Neural crest cell (in vitro differentiated cells): ENCODE measurements at regions not wholly inside any gene's neighbourhood (a gene's known extent, or its start where the extent isn't known, plus 50 kb on each side); places are given as distances from the start of the nearest gene placed in this dataset.

Experiments
- DNase-seq: peaks from one replicate; pipeline ENCODE4 v3.0.0; 2021; ENCODE audit warnings: low read depth, mixed read lengths, low spot score
- H3K27ac Mint-ChIP-seq: one replicate; pipeline ENCODE4 v1.8.0; 2021; ENCODE audit warnings: mild to moderate bottlenecking, mixed read lengths; ENCODE audit not compliant: unreplicated experiment
- H3K27me3 Mint-ChIP-seq: 2 replicates; pipeline ENCODE4 v1.8.0; 2021; ENCODE audit warnings: low read depth, mild to moderate bottlenecking, mixed read lengths
- H3K36me3 Mint-ChIP-seq: 2 replicates; pipeline ENCODE4 v1.8.0; 2021; ENCODE audit warnings: low read depth, mild to moderate bottlenecking, mixed read lengths
- H3K4me1 Mint-ChIP-seq: 2 replicates; pipeline ENCODE4 v1.8.0; 2021; ENCODE audit warnings: mixed read lengths
- H3K4me3 Mint-ChIP-seq: one replicate; pipeline ENCODE4 v1.8.0; 2021; ENCODE audit warnings: mild to moderate bottlenecking, mixed read lengths
- H3K9me3 Mint-ChIP-seq: 2 replicates; pipeline ENCODE4 v1.8.0; 2021; ENCODE audit warnings: mixed read lengths
- CTCF ChIP-seq: fragments of 200-600 bp; sonication (generic); conservative IDR thresholded peaks from 2 replicates; pipeline ENCODE4 v1.5.0; 2021; ENCODE audit warnings: antibody characterized with exemption, mild to moderate bottlenecking

- Mint-ChIP-seq H3K36me3 (no peaks in the 10 kb centered on the region), H3K27ac (no peak overlapping the region), H3K9me3 (no peaks in the 10 kb centered on the region), H3K27me3 (peaks cover 55% of the 10 kb centered on the region), H3K4me1 (no peaks in the 10 kb centered on the region), H3K4me3 (no peak overlapping the region)
- no peak for TF ChIP-seq CTCF
- no peak for DNase-seq
Observed at GRCh38 chr12:108455706-108456105, 59.4 kb upstream of the FICD start.

GRCh38 chr12:108454539-108455139 lies 60.4 kb upstream of the FICD start:
- Mint-ChIP-seq H3K36me3 (no peaks in the 10 kb centered on the region), H3K9me3 (no peaks in the 10 kb centered on the region), H3K4me1 (no peaks in the 10 kb centered on the region), H3K4me3 (no peak overlapping the region), H3K27me3 (peaks cover 48% of the 10 kb centered on the region), H3K27ac (no peak overlapping the region)
- TF ChIP-seq CTCF: no peak
- DNase-seq: no peak

- Mint-ChIP-seq H3K36me3 (no peaks in the 10 kb centered on the region), H3K4me1 (peaks cover 7% of the 10 kb centered on the region), H3K4me3 (no peak overlapping the region), H3K27me3 (peaks cover 31% of the 10 kb centered on the region), H3K27ac (no peak overlapping the region), H3K9me3 (no peaks in the 10 kb centered on the region)
- no peak for TF ChIP-seq CTCF
- no peak for DNase-seq
Observed at GRCh38 chr12:108449478-108449877, 65.6 kb upstream of the FICD start.

- H3K4me1 Mint-ChIP-seq: peaks cover 9% of the 10 kb centered on the region
- peaks cover 23% of the 10 kb centered on the region for H3K27me3 Mint-ChIP-seq
- TF ChIP-seq CTCF: no peak
- no peaks in the 10 kb centered on the region for H3K36me3 Mint-ChIP-seq
- H3K27ac Mint-ChIP-seq: no peak overlapping the region
- H3K9me3 Mint-ChIP-seq: no peaks in the 10 kb centered on the region
- no peak overlapping the region for H3K4me3 Mint-ChIP-seq
- DNase-seq: no peak
Observed at GRCh38 chr12:108448246-108448645, 66.8 kb upstream of the FICD start.

- peaks cover 3% of the 10 kb centered on the region for H3K9me3 Mint-ChIP-seq
- peak overlapping the region; percentile 12 for H3K27ac Mint-ChIP-seq
- H3K27me3 Mint-ChIP-seq: peaks cover 14% of the 10 kb centered on the region
- no peaks in the 10 kb centered on the region for H3K36me3 Mint-ChIP-seq
- no peak overlapping the region for H3K4me3 Mint-ChIP-seq
- TF ChIP-seq CTCF: no peak
- H3K4me1 Mint-ChIP-seq: peaks cover 19% of the 10 kb centered on the region
- no peak for DNase-seq
Observed at GRCh38 chr12:108447168-108447832, 67.8 kb upstream of the FICD start.
